ENCODE measurements at regions not wholly inside any gene's neighbourhood (a gene's known extent, or its start where the extent isn't known, plus 50 kb on each side); places are given as distances from the start of the nearest gene placed in this dataset.

DNA sequence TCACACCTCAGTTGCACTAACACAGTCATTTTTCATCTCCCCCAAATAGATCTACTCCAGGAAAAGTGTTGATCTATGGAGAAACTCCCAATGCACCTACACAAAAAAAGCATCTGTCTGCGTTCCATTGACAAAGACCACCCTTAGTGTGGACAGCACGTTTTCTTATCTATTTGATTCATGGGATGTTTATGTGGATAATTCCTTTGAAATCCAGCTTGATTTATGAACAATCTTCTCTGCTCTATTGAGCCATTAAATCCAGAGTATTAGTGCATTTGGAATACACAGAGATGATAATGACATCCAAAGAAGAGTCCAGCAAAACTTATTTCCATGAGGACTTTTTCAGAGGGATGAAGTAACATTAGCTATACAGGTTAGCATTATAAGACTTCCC lies 1221.9 kb upstream of the NXPH2 start:
- intact Hi-C loops (cut with DNase I) = no loop called here
- DNase-seq (ENCODE audit: extremely low spot score in 2 of 2) = no peak
- Histone ChIP-seq H3K4me3 (no peak overlapping the region), H3K27me3 (no peaks in the 10 kb centered on the region), H3K9me3 (no peaks in the 10 kb centered on the region), H3K36me3 (no peaks in the 10 kb centered on the region), H3K4me1 (no peaks in the 10 kb centered on the region), H3K27ac (no peak overlapping the region)
- no peak for TF ChIP-seq POLR2A (IDR thresholded peaks at IDR 0.05)

DNA sequence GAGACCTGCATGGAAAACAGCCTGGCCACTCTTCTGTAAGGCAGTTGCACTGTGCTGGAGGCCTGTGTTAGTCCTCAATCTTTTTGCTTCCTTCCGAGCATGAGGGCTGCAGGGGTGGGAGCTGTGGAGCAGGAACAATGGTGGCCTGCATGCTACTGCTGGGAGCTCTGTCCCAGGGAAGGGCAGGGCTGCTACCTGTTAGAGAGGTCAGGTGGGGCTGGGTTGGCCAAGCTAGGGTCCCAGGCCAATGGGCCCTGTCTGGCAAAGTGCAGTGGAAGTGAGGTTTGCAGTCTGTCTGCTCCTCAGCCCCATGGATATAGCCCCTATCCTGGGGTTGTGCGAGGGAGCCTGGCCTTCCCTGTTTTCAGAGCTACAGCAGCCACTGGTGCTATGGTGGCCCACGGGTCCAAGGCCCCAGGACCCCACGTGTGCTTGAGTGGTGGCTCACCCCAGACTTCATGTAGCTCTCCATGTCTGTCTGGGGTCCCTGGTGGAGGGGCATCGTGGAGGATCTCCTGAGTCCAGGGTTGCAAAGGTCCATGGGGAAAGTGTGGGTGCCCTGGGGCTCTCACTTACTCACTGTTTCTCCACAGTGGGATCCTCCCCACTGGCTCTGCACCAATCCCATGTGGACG lies 1212.6 kb upstream of the NXPH2 start:
- Histone ChIP-seq H3K27ac (no peak overlapping the region), H3K27me3 (no peaks in the 10 kb centered on the region), H3K4me3 (no peak overlapping the region), H3K36me3 (no peaks in the 10 kb centered on the region), H3K4me1 (no peaks in the 10 kb centered on the region), H3K9me3 (no peaks in the 10 kb centered on the region)
- intact Hi-C loops (cut with DNase I) = no loop called here
- DNase-seq (ENCODE audit: extremely low spot score in 2 of 2) = no peak
- TF ChIP-seq, protein P1, sequence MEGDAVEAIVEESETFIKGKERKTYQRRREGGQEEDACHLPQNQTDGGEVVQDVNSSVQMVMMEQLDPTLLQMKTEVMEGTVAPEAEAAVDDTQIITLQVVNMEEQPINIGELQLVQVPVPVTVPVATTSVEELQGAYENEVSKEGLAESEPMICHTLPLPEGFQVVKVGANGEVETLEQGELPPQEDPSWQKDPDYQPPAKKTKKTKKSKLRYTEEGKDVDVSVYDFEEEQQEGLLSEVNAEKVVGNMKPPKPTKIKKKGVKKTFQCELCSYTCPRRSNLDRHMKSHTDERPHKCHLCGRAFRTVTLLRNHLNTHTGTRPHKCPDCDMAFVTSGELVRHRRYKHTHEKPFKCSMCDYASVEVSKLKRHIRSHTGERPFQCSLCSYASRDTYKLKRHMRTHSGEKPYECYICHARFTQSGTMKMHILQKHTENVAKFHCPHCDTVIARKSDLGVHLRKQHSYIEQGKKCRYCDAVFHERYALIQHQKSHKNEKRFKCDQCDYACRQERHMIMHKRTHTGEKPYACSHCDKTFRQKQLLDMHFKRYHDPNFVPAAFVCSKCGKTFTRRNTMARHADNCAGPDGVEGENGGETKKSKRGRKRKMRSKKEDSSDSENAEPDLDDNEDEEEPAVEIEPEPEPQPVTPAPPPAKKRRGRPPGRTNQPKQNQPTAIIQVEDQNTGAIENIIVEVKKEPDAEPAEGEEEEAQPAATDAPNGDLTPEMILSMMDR (IDR thresholded peaks at IDR 0.05) = no peak
- TF ChIP-seq POLR2AphosphoS5 (IDR thresholded peaks at IDR 0.05; ENCODE audit: insufficient read depth in 1 of 2, low read depth in 1 of 2) (no peak), POLR2A (IDR thresholded peaks at IDR 0.05) (no peak)

DNA sequence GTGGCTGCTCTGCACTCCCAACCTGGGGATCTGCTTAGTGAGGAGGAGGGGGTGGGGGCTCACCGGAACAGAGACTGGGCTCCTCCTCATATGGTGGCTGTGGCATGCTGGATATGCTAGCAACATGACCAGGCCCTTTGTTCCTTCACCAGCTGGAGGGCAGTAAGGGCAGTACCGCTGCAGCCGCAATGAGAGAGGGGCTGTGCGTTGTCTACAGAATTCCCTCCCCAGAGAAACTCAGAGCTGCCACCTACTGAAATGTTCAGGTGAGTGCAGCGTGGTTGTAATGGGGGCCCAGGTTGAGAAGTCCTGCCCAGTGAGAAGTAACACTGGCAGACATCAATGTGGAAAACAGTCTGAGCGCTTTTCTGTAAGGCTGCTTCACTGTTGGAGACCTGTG lies 1211.9 kb upstream of the NXPH2 start:
- Histone ChIP-seq H3K9me3 (no peaks in the 10 kb centered on the region), H3K36me3 (no peaks in the 10 kb centered on the region), H3K27ac (no peak overlapping the region), H3K4me1 (no peaks in the 10 kb centered on the region), H3K4me3 (no peak overlapping the region), H3K27me3 (no peaks in the 10 kb centered on the region)
- TF ChIP-seq, protein P1 (IDR thresholded peaks at IDR 0.05) = no peak
- DNase-seq (ENCODE audit: extremely low spot score in 2 of 2) = no peak
- intact Hi-C loops (cut with DNase I) = no loop called here

DNA sequence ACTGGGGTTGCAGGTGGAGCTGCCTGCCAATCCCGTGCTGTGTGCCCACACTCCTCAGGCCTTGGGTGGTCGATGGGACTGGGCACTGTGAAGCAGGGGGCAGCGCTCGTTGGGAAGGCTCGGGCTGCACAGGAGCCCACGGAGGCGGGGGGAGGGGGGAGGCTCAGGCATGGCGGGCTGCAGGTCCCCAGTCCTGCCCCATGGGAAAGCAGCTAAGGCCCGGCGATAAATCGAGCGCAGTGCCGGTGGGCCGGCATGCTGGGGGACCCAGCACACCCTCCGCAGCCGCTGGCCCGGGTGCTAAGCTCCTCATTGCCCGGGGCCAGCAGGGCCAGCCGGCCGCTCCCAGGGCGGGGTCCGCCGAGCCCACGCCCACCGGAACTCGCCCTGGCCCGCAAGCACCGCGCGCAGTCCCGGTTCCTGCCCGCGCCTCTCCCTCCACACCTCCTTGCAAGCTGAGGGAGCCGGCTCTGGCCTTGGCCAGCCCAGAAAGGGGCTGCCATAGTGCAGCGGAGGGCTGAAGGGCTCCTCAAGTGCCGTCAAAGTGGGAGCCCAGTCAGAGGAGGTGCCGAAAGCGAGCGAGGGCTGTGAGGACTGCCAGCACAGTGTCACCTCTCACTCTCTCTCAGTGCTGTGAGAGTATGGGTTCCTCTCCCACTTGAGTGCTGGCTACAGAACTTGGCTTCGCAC lies 1210.6 kb upstream of the NXPH2 start:
- intact Hi-C loops (cut with DNase I) = no loop called here

DNA sequence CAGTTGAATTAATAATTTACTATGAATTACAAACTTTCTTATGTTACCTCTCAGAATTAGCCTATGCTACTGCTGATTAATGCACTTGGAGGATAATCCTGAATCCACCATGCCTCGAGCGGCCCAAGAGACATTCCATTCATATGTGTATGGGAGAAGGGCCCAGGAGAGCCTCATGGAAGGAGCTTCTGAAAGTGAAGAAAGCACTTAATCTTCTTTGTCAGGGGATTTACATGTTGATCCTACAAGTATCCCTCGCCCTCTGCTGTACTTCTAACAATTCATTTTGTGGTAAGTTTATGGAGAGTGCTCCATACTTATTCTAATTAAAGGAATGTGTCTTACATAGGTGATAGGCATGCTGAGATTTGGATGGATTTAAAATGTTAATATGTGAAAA lies 1189.1 kb upstream of the NXPH2 start:
- Histone ChIP-seq H3K4me3 (no peak overlapping the region), H3K36me3 (no peaks in the 10 kb centered on the region), H3K27me3 (no peaks in the 10 kb centered on the region), H3K9me3 (no peaks in the 10 kb centered on the region), H3K27ac (no peak overlapping the region), H3K4me1 (no peaks in the 10 kb centered on the region)
- TF ChIP-seq POLR2AphosphoS5 (IDR thresholded peaks at IDR 0.05; ENCODE audit: insufficient read depth in 1 of 2, low read depth in 1 of 2) = no peak
- TF ChIP-seq, protein P1 (IDR thresholded peaks at IDR 0.05) = no peak
- TF ChIP-seq POLR2A (IDR thresholded peaks at IDR 0.05) = no peak
- DNase-seq (ENCODE audit: extremely low spot score in 2 of 2) = no peak
- intact Hi-C loops (cut with DNase I) = no loop called here

More for the DNA sequence above, 1210.6 kb upstream of the NXPH2 start:
- H3K4me1 ChIP-seq = no peaks in the 10 kb centered on the region
- H3K9me3 ChIP-seq = no peaks in the 10 kb centered on the region
- H3K36me3 ChIP-seq = no peaks in the 10 kb centered on the region
- H3K4me3 ChIP-seq = no peak overlapping the region
- TF ChIP-seq, protein P1 (IDR thresholded peaks at IDR 0.05) = no peak
- TF ChIP-seq POLR2AphosphoS5 (IDR thresholded peaks at IDR 0.05; ENCODE audit: insufficient read depth in 1 of 2, low read depth in 1 of 2) = no peak
- no peak for TF ChIP-seq POLR2A (IDR thresholded peaks at IDR 0.05)
- no peaks in the 10 kb centered on the region for H3K27me3 ChIP-seq
- no peak for DNase-seq (ENCODE audit: extremely low spot score in 2 of 2)
- H3K27ac ChIP-seq = no peak overlapping the region

Measured in vagina (tissue), 2 donors.